GM19328 (cell line): ENCODE measurements at regions not wholly inside any gene's neighbourhood (a gene's known extent, or its start where the extent isn't known, plus 50 kb on each side); places are given as distances from the start of the nearest gene placed in this dataset.

Experiments
- ATAC-seq: cut with Tn5 transposase; IDR thresholded peaks from one replicate; pipeline ENCODE4 v1.9.1; 2021; ENCODE audit warnings: mild to moderate bottlenecking, moderate library complexity; ENCODE audit not compliant: unreplicated experiment

GRCh38 chr1:4086085-4086850, 186.2 kb upstream of the C1orf174 start:
- no peak for ATAC-seq

- no peak for ATAC-seq
Measured at GRCh38 chr1:4086921-4087320, 186.8 kb upstream of the C1orf174 start.

GRCh38 chr1:4087530-4088420, 187.7 kb upstream of the C1orf174 start:
- no peak for ATAC-seq

GRCh38 chr1:4088676-4089075, 188.6 kb upstream of the C1orf174 start:
- no peak for ATAC-seq

DNA sequence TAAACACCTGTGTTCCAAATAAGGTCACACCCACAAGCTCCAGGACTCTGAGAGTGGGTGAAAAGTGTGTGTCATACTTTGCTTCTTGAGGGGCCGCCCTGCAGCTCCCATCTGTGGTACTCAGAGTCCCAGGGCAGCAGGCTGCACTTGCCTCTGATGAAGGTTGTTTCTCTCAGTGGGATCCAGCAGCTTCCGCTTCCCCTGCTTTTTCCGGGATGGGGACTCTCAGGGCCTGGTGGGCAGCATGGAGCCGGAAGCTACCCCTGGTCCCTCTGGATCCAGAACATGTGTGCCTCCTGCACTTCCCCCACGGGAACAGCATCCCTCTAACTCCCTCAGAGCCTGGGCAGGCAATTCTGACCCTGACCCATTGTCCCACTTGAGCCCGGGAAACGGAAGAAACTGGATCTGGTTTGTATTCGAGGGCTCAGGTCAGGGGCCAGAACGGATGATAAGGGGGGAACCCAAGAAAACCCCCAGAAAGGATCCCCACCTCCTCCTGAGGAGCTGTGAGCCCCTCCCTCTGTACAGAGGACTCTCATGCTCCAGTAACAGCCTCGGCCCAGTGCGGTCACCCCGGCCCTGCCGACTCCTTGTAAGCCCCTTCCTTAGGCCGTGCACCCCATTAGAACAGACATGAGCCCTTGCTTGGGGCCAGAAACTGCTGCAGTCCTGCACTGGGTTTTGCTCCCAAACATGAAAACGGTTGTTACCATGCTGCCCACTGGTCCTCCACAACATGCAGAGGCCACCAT, 189.5 kb upstream of the C1orf174 start:
- no peak for ATAC-seq

GRCh38 chr1:4090556-4090955, 190.5 kb upstream of the C1orf174 start:
- ATAC-seq, result no peak

GRCh38 chr1:4090976-4091660, 191.0 kb upstream of the C1orf174 start:
- ATAC-seq, result no peak

- no peak for ATAC-seq
Measured at GRCh38 chr1:4091996-4092395, 191.9 kb upstream of the C1orf174 start.

GRCh38 chr1:4093856-4094565, 193.9 kb upstream of the C1orf174 start:
- no peak for ATAC-seq

- ATAC-seq, result no peak
Measured at GRCh38 chr1:4095433-4095971, 195.4 kb upstream of the C1orf174 start.

DNA sequence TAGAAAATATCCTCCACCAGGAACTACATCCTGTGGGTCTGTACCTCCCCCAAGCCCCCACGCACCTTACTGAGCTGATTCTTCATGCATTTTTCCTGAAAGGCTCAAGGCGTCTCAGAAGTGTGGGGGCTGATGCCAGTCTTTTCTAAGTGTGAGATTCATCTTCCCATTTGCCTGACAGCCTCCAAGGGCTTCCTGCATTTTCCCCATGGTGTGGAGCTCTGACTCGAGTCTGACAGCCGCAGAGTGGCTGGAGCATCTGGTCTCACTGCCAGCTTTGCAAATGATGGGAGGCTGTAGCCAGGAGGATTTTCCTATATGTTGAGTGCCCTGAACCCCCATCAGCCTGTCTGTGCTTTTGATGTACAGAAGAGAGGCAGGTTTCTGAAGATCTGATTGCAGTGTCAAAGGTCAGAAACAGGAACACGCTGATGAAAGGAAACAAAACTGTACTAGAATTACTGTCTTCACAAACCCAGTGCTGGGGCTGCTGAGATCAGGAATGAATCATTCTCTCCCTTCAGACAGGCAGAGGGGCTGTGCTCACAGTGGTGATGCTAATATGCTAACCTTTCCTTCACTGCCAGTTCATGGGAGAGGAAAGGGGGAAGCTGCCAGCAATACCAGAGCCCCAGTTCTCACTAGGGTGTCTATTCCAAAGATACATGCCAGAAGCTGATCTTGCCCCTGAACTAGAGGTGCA, 201.5 kb upstream of the C1orf174 start:
- no peak for ATAC-seq

- ATAC-seq, result no peak
Measured at GRCh38 chr1:4105300-4105880, 205.3 kb upstream of the C1orf174 start.

GRCh38 chr1:4106731-4107130, 206.7 kb upstream of the C1orf174 start:
- ATAC-seq, result no peak

DNA sequence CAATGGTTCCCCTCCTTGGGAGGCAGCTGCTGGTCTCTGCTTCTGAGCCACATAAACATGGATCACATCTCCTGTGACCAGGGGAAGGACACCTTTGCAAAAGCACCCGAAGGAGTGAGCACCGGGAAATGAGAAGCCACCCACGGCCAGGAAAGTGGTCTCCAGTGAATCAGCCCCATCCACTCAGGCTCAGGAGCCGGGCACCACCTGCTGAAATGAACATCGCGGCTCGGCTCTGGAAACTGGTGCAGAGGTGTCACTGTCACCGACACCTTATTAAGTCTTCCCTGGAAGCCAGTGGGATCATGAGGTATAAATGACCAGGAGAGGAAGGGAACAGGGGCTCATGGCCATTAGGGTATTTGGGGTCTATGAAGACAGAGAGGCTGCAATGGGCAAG, 207.2 kb upstream of the C1orf174 start:
- ATAC-seq, result no peak

- ATAC-seq, result no peak
Measured at GRCh38 chr1:4108331-4108730, 208.3 kb upstream of the C1orf174 start.

- ATAC-seq, result no peak
Measured at GRCh38 chr1:4108758-4109627, 208.9 kb upstream of the C1orf174 start.

DNA sequence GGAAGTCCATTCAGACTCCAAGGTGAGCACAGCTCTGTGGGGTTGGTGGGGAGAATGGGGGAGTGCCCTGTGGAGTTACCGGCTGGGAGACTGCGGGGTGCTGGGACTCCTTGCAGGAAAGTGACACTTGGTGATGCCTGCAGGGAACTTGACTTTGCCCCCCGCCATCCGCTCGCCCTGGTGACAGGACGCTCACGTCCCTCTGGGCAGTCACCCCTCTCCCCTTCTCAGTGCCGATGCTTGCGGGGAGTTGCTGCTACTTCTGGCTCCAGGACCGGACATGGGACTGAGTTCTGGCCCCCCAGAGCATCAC, 209.5 kb upstream of the C1orf174 start:
- no peak for ATAC-seq

- no peak for ATAC-seq
Measured at GRCh38 chr1:4110888-4111287, 210.8 kb upstream of the C1orf174 start.
